ENCODE measurements at regions not wholly inside any gene's neighbourhood (a gene's known extent, or its start where the extent isn't known, plus 50 kb on each side); places are given as distances from the start of the nearest gene placed in this dataset.

GRCh38 chr2:188765522-188766470 lies 208.4 kb upstream of the COL3A1 start:
- H3K27ac ChIP-seq = no peak overlapping the region
- TF ChIP-seq CTCF (IDR thresholded peaks at IDR 0.05; ENCODE audit: low read depth, low read length) = peak; percentile 35
- no peaks in the 10 kb centered on the region for H3K27me3 ChIP-seq
- H3K4me1 ChIP-seq (ENCODE audit: low read depth) = no peaks in the 10 kb centered on the region
- no peaks in the 10 kb centered on the region for H3K36me3 ChIP-seq
- no peaks in the 10 kb centered on the region for H3K9me3 ChIP-seq (ENCODE audit: low read depth)
- H3K4me3 ChIP-seq = no peak overlapping the region
- DNase-seq (ENCODE audit: low read depth in 1 of 2, low spot score in 1 of 2) = peak; percentile 39 to 66

GRCh38 chr2:188766471-188766856 lies 207.7 kb upstream of the COL3A1 start:
- H3K4me1 ChIP-seq (ENCODE audit: low read depth) = no peaks in the 10 kb centered on the region
- no peaks in the 10 kb centered on the region for H3K36me3 ChIP-seq

GRCh38 chr2:188767176-188767575 lies 207.0 kb upstream of the COL3A1 start:
- Histone ChIP-seq H3K4me3 (no peak overlapping the region), H3K9me3 (ENCODE audit: low read depth) (no peaks in the 10 kb centered on the region), H3K27me3 (no peaks in the 10 kb centered on the region), H3K27ac (no peak overlapping the region), H3K4me1 (ENCODE audit: low read depth) (no peaks in the 10 kb centered on the region), H3K36me3 (no peaks in the 10 kb centered on the region)
- no peak for DNase-seq (ENCODE audit: low read depth in 1 of 2, low spot score in 1 of 2)
- no peak for TF ChIP-seq CTCF (IDR thresholded peaks at IDR 0.05; ENCODE audit: low read depth, low read length)

More at GRCh38 chr2:188766471-188766856, 207.7 kb upstream of the COL3A1 start:
- peak in 1 of 2 donors; percentile 27 for DNase-seq (ENCODE audit: low read depth in 1 of 2, low spot score in 1 of 2)
- Histone ChIP-seq H3K4me3 (no peak overlapping the region), H3K27me3 (no peaks in the 10 kb centered on the region), H3K9me3 (ENCODE audit: low read depth) (no peaks in the 10 kb centered on the region), H3K27ac (no peak overlapping the region)
- no peak for TF ChIP-seq CTCF (IDR thresholded peaks at IDR 0.05; ENCODE audit: low read depth, low read length)

GRCh38 chr2:188770296-188770695 lies 203.9 kb upstream of the COL3A1 start:
- no peaks in the 10 kb centered on the region for H3K4me1 ChIP-seq (ENCODE audit: low read depth)
- no peak for DNase-seq (ENCODE audit: low read depth in 1 of 2, low spot score in 1 of 2)
- H3K27me3 ChIP-seq = no peaks in the 10 kb centered on the region
- no peak overlapping the region for H3K27ac ChIP-seq
- no peaks in the 10 kb centered on the region for H3K9me3 ChIP-seq (ENCODE audit: low read depth)
- TF ChIP-seq CTCF (IDR thresholded peaks at IDR 0.05; ENCODE audit: low read depth, low read length) = no peak
- H3K36me3 ChIP-seq = no peaks in the 10 kb centered on the region
- no peak overlapping the region for H3K4me3 ChIP-seq

GRCh38 chr2:188773075-188773474 lies 201.1 kb upstream of the COL3A1 start:
- no peak overlapping the region for H3K27ac ChIP-seq
- H3K4me3 ChIP-seq = no peak overlapping the region
- H3K27me3 ChIP-seq = no peaks in the 10 kb centered on the region
- no peaks in the 10 kb centered on the region for H3K9me3 ChIP-seq (ENCODE audit: low read depth)
- TF ChIP-seq CTCF (IDR thresholded peaks at IDR 0.05; ENCODE audit: low read depth, low read length) = no peak
- H3K4me1 ChIP-seq (ENCODE audit: low read depth) = no peaks in the 10 kb centered on the region
- no peaks in the 10 kb centered on the region for H3K36me3 ChIP-seq
- DNase-seq (ENCODE audit: low read depth in 1 of 2, low spot score in 1 of 2) = peak in 1 of 2 donors; percentile 77

Measured in cardiac muscle cell (in vitro differentiated cells and primary cell).